Type B pancreatic cell (in vitro differentiated cells): ENCODE measurements at regions not wholly inside any gene's neighbourhood (a gene's known extent, or its start where the extent isn't known, plus 50 kb on each side); places are given as distances from the start of the nearest gene placed in this dataset.
A peak's percentile ranks its signal among the peaks of the same experiment; 100 is the strongest.

ENCODE experiments used
- DNase-seq: peaks from one replicate; pipeline ENCODE4 v3.0.0; 2021; ENCODE audit warnings: mixed read lengths; ENCODE audit not compliant: unreplicated experiment; ENCODE audit errors: extremely low spot score
- H3K27ac Mint-ChIP-seq: 2 replicates; pipeline ENCODE4 v1.8.0; 2021; ENCODE audit warnings: mild to moderate bottlenecking, mixed read lengths
- H3K27me3 Mint-ChIP-seq: 2 replicates; pipeline ENCODE4 v1.8.0; 2021; ENCODE audit warnings: mixed read lengths
- H3K36me3 Mint-ChIP-seq: 2 replicates; pipeline ENCODE4 v1.8.0; 2021; ENCODE audit warnings: mixed read lengths
- H3K4me1 Mint-ChIP-seq: one replicate; pipeline ENCODE4 v1.8.0; 2021; ENCODE audit warnings: mixed read lengths; ENCODE audit not compliant: unreplicated experiment
- H3K4me3 Mint-ChIP-seq: 2 replicates; pipeline ENCODE4 v1.8.0; 2021; ENCODE audit warnings: mild to moderate bottlenecking, mixed read lengths
- H3K9me3 Mint-ChIP-seq: 2 replicates; pipeline ENCODE4 v1.8.0; 2021; ENCODE audit warnings: mixed read lengths
- TF ChIP-seq, protein P1 (sequence below): fragments of 200-600 bp; sonication (generic); conservative IDR thresholded peaks from 2 replicates; pipeline ENCODE4 v1.5.0; 2021; ENCODE audit warnings: antibody characterized with exemption, mild to moderate bottlenecking

DNA sequence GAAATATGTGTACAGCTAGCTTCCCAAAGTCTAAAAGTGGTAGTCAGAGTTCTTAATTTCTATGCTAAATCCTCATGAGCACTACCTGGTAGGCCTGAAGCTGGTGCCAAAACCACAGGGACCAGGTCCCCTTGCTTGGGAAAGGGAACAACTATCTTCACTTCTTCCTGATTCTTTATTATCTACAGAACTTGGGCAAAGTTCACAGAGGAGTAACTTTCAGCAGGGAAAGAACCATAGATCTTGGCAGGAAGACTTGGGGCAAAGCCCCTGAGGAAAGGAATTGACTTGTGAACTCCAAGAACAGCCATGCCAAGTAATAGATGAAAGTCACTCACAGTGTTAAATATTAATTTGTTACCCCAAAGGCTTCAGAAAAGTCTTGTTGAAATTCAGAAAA, 193.0 kb downstream of the ZC3H11B start:
- Mint-ChIP-seq H3K9me3 (no peaks in the 10 kb centered on the region), H3K4me3 (no peak overlapping the region), H3K4me1 (no peaks in the 10 kb centered on the region), H3K36me3 (no peaks in the 10 kb centered on the region), H3K27me3 (no peaks in the 10 kb centered on the region), H3K27ac (no peak overlapping the region)
- TF ChIP-seq, protein P1, sequence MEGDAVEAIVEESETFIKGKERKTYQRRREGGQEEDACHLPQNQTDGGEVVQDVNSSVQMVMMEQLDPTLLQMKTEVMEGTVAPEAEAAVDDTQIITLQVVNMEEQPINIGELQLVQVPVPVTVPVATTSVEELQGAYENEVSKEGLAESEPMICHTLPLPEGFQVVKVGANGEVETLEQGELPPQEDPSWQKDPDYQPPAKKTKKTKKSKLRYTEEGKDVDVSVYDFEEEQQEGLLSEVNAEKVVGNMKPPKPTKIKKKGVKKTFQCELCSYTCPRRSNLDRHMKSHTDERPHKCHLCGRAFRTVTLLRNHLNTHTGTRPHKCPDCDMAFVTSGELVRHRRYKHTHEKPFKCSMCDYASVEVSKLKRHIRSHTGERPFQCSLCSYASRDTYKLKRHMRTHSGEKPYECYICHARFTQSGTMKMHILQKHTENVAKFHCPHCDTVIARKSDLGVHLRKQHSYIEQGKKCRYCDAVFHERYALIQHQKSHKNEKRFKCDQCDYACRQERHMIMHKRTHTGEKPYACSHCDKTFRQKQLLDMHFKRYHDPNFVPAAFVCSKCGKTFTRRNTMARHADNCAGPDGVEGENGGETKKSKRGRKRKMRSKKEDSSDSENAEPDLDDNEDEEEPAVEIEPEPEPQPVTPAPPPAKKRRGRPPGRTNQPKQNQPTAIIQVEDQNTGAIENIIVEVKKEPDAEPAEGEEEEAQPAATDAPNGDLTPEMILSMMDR = no peak
- DNase-seq = no peak

DNA sequence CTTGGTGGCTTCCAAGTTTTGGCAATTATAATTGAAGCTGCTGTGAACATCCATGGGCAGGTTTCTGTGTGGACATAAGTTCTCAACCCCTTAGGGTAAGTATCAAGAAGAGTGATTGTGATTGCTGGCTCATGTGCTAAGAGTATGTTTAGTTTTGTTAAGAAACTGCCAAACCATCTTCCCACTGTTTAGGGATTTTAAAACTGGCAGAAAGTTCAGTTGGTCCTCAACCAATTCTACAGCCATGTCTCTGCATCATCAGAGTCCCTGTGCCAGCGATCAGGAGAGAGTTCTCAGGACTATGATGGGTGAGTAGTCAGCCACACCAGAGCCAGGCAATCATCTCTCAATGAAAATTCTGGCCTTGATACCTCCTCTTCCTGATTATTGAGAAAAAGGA, 193.8 kb downstream of the ZC3H11B start:
- H3K4me3 Mint-ChIP-seq = no peak overlapping the region
- TF ChIP-seq, protein P1 = no peak
- no peaks in the 10 kb centered on the region for H3K9me3 Mint-ChIP-seq
- no peak overlapping the region for H3K27ac Mint-ChIP-seq
- no peaks in the 10 kb centered on the region for H3K36me3 Mint-ChIP-seq
- no peaks in the 10 kb centered on the region for H3K27me3 Mint-ChIP-seq
- peaks cover 1% of the 10 kb centered on the region for H3K4me1 Mint-ChIP-seq
- no peak for DNase-seq

DNA sequence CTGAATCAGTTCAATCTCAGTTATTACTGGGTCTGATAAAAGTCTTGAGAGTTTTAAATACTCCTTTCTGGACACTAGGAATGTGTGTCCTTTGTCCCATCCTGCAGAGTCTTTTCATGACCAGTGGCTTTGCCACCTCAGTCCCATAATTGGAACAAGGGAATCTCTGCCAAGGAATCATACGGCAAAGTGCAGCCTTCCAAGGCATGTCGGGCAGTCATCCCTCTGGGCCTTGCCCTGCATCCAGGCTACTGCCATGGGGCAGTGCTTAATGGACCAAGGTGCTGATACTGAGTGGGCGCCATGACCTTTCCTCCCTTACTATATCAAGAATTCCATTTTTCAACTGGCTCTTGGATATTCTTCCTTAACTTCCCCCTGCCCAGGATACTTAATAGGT, 195.3 kb downstream of the ZC3H11B start:
- no peaks in the 10 kb centered on the region for H3K36me3 Mint-ChIP-seq
- no peak overlapping the region for H3K27ac Mint-ChIP-seq
- H3K4me3 Mint-ChIP-seq = no peak overlapping the region
- no peak for DNase-seq
- peaks cover 13% of the 10 kb centered on the region for H3K4me1 Mint-ChIP-seq
- H3K27me3 Mint-ChIP-seq = no peaks in the 10 kb centered on the region
- no peaks in the 10 kb centered on the region for H3K9me3 Mint-ChIP-seq
- TF ChIP-seq, protein P1 = no peak

DNA sequence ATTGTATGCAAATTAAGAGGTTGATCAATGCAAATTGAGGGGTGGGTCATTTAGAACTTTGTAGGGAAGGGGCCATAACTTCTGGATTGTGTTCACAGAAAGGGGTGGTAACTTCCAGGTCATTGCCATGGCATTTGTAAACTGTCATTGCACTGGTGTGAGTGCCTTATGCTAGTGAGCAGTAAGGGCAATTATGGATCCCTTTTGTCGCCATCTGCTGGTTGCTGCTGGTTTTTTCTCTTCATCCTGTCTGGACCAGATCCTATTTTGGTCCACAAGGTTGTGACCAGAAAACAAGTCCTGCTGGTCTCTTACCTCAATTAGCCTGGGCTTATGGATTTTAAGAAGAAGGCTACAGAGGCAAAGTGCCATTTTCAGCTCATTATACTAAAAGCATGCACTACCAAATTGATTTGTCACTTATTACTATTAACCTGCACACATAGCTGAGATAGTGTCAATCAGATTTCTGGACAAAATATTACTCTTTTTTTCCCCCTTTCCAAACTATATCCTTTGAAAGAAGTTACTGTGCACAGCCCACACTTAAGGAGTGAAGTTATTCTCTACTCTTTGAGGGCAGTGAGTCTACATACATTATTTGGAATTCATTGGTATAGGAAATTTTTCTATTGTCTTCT, 196.2 kb downstream of the ZC3H11B start:
- no peaks in the 10 kb centered on the region for H3K9me3 Mint-ChIP-seq
- H3K4me1 Mint-ChIP-seq = peaks cover 15% of the 10 kb centered on the region
- DNase-seq = no peak
- no peak overlapping the region for H3K4me3 Mint-ChIP-seq
- H3K27me3 Mint-ChIP-seq = no peaks in the 10 kb centered on the region
- no peak overlapping the region for H3K27ac Mint-ChIP-seq
- TF ChIP-seq, protein P1 = peak; percentile 79
- no peaks in the 10 kb centered on the region for H3K36me3 Mint-ChIP-seq

DNA sequence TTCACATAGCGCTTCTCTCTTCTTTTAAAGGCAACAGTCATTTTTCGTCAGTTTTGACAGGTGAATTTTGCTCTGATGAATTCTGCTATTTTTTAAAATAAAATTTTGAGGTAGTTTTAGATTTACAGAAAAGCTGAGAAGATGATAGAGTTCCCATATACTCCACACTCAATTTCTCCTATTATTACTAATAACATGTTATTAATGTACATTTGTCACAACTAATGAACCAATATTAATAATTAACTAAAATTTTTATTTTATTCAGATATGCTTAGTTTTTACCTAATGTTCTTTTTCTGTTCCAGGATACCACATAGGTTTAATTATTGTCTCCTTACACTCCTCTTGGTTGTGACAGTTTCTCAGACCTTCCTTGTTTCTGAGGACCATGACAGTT, 197.0 kb downstream of the ZC3H11B start:
- no peak overlapping the region for H3K4me3 Mint-ChIP-seq
- no peaks in the 10 kb centered on the region for H3K9me3 Mint-ChIP-seq
- H3K27me3 Mint-ChIP-seq = no peaks in the 10 kb centered on the region
- no peaks in the 10 kb centered on the region for H3K36me3 Mint-ChIP-seq
- TF ChIP-seq, protein P1 = no peak
- no peak for DNase-seq
- H3K27ac Mint-ChIP-seq = no peak overlapping the region
- peaks cover 15% of the 10 kb centered on the region for H3K4me1 Mint-ChIP-seq

DNA sequence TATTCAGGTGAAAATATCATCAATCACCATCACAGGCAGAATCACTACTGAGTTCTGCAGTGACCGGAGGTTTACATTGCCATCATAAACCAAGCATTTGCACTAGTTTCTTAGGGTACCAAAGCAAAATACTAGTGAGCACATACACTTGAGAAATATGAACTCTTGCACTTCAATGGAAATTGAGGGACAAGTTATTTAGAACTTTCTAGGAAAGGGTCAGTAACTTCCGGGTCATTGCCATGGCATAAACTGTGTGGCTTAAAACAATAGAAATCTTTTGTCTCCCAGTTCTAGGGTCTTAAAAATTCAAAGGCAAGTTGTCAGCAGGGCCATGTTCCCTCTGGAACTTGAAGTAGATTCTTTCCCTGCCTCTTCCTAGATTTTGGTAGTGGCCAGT, 197.5 kb downstream of the ZC3H11B start:
- Mint-ChIP-seq H3K27ac (no peak overlapping the region), H3K36me3 (no peaks in the 10 kb centered on the region), H3K4me3 (no peak overlapping the region), H3K9me3 (no peaks in the 10 kb centered on the region), H3K4me1 (peaks cover 15% of the 10 kb centered on the region), H3K27me3 (no peaks in the 10 kb centered on the region)
- TF ChIP-seq, protein P1 = no peak
- no peak for DNase-seq
